ENCODE measurements at regions not wholly inside any gene's neighbourhood (a gene's known extent, or its start where the extent isn't known, plus 50 kb on each side); places are given as distances from the start of the nearest gene placed in this dataset.
"Not testable (repeated sequence)": the region's sequence is repeated elsewhere in the genome, so short reads cannot be mapped to it uniquely, and the experiment has no call there.

DNA sequence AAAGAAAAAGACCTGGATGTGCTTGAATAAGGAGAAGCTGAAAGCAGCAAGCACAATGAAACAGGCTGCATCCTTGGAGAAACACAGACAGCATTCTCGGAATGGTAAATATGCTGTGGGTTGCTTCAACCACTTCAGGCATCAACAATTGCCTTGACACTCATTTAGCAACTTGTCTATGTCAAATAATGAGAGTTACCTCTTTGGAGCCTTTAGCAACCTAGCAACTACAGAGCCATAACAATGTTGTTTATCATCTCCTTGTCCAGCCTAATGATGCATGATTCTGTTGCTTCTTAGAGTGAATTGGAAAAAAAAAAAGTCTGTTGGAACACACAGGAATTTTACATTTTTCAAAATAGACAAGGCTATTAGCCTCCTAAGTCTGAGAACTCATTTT is 410.6 kb downstream of the PIK3C3 start:
- no peak for DNase-seq (ENCODE audit: low spot score)
- Histone ChIP-seq H3K27ac (replicated peaks; ENCODE audit: low read length) (no peak overlapping the region), H3K36me3 (replicated peaks in 1 of 2; ENCODE audit: control insufficient read depth in 2 of 2, insufficient read depth in 2 of 2, low read length in 2 of 2) (no peaks in the 10 kb centered on the region)

DNA sequence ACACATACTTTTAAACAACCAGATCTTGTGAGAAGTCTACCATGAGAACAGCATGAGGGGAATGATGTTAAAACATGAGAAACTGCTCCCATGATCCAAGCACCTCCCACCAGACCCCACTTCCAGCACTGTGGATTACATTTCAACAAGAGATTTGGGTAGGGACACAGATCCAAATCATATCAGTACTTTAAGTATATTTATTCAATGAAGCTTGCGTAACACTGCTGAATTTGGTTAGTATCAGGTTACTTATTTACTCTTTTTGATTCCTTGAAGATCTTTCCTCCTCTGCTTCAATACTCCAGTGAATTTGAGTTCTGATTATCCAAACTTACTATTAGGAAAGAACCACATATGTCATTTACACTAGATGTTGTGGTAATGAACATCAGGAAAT is 418.6 kb downstream of the PIK3C3 start:
- Histone ChIP-seq H3K4me3 (ENCODE audit: low read length in 2 of 2) (no peak overlapping the region), H3K9ac (ENCODE audit: low read depth, low read length, poor library complexity) (no peak overlapping the region), H2BK15ac (ENCODE audit: low read length) (no peak overlapping the region), H2AFZ (ENCODE audit: low read length) (no peak overlapping the region), H2AK5ac (ENCODE audit: low read depth, low read length) (no peak overlapping the region), H3K18ac (ENCODE audit: low read length) (no peak overlapping the region), H3K23ac (ENCODE audit: low read depth, low read length, poor library complexity) (no peak overlapping the region), H2BK5ac (ENCODE audit: low read length) (no peak overlapping the region), H2BK12ac (ENCODE audit: low read length) (no peak overlapping the region), H3K27ac (replicated peaks; ENCODE audit: low read length) (no peak overlapping the region), H3K79me1 (ENCODE audit: low read depth, low read length) (no peaks in the 10 kb centered on the region), H3K14ac (ENCODE audit: low read length) (no peak overlapping the region), H3K4me2 (ENCODE audit: insufficient read depth, low read length, poor library complexity, severe bottlenecking) (no peak overlapping the region), H4K8ac (ENCODE audit: low read depth, low read length) (no peak overlapping the region), H3K36me3 (replicated peaks in 1 of 2; ENCODE audit: control insufficient read depth in 2 of 2, insufficient read depth in 2 of 2, low read length in 2 of 2) (no peaks in the 10 kb centered on the region), H2BK120ac (ENCODE audit: low read depth, low read length) (no peak overlapping the region), H3K4me1 (ENCODE audit: control insufficient read depth in 2 of 2, insufficient read depth in 1 of 2, low read depth in 1 of 2, low read length in 2 of 2) (no peaks in the 10 kb centered on the region), H3K27me3 (ENCODE audit: control insufficient read depth in 3 of 3, insufficient read depth in 3 of 3, low read depth in 1 of 3, low read length in 3 of 3) (no peaks in the 10 kb centered on the region), H3K4ac (ENCODE audit: low read length) (no peak overlapping the region), H3K9me3 (replicated peaks in 1 of 2; ENCODE audit: control insufficient read depth in 2 of 2, insufficient read depth in 1 of 2, low read depth in 1 of 2, low read length in 2 of 2) (no peaks in the 10 kb centered on the region), H4K91ac (ENCODE audit: low read depth, low read length, poor library complexity) (no peak overlapping the region)
- no peak for DNase-seq (ENCODE audit: low spot score)
- no CpG with 5 or more reads among the region's 1 CpG for WGBS, 2 donors (ENCODE audit: extremely low coverage in 2 of 2, insufficient read length in 2 of 2, insufficient replicate concordance in 1 of 2)

More for the DNA sequence above, 410.6 kb downstream of the PIK3C3 start:
- no peaks in the 10 kb centered on the region for H3K9me3 ChIP-seq (replicated peaks in 1 of 2; ENCODE audit: control insufficient read depth in 2 of 2, insufficient read depth in 1 of 2, low read depth in 1 of 2, low read length in 2 of 2)
- no peak overlapping the region for H2AK5ac ChIP-seq (ENCODE audit: low read depth, low read length)
- no peaks in the 10 kb centered on the region for H3K4me1 ChIP-seq (ENCODE audit: control insufficient read depth in 2 of 2, insufficient read depth in 1 of 2, low read depth in 1 of 2, low read length in 2 of 2)
- no peak overlapping the region for H3K4me2 ChIP-seq (ENCODE audit: insufficient read depth, low read length, poor library complexity, severe bottlenecking)
- H2BK12ac ChIP-seq (ENCODE audit: low read length), result no peak overlapping the region
- no peak overlapping the region for H2BK15ac ChIP-seq (ENCODE audit: low read length)
- H3K18ac ChIP-seq (ENCODE audit: low read length), result no peak overlapping the region
- H2BK120ac ChIP-seq (ENCODE audit: low read depth, low read length), result no peak overlapping the region
- no peak overlapping the region for H3K9ac ChIP-seq (ENCODE audit: low read depth, low read length, poor library complexity)
- no peak overlapping the region for H2AFZ ChIP-seq (ENCODE audit: low read length)
- no peak overlapping the region for H3K4ac ChIP-seq (ENCODE audit: low read length)
- no peaks in the 10 kb centered on the region for H3K79me1 ChIP-seq (ENCODE audit: low read depth, low read length)
- no peak overlapping the region for H4K8ac ChIP-seq (ENCODE audit: low read depth, low read length)
- H4K91ac ChIP-seq (ENCODE audit: low read depth, low read length, poor library complexity), result no peak overlapping the region
- H3K23ac ChIP-seq (ENCODE audit: low read depth, low read length, poor library complexity), result no peak overlapping the region
- no peak overlapping the region for H3K4me3 ChIP-seq (ENCODE audit: low read length in 2 of 2)
- H3K14ac ChIP-seq (ENCODE audit: low read length), result no peak overlapping the region
- H2BK5ac ChIP-seq (ENCODE audit: low read length), result no peak overlapping the region
- H3K27me3 ChIP-seq (ENCODE audit: control insufficient read depth in 3 of 3, insufficient read depth in 3 of 3, low read depth in 1 of 3, low read length in 3 of 3), result no peaks in the 10 kb centered on the region
- no CpG with 5 or more reads among the region's 1 CpG for WGBS, 2 donors (ENCODE audit: extremely low coverage in 2 of 2, insufficient read length in 2 of 2, insufficient replicate concordance in 1 of 2)

DNA sequence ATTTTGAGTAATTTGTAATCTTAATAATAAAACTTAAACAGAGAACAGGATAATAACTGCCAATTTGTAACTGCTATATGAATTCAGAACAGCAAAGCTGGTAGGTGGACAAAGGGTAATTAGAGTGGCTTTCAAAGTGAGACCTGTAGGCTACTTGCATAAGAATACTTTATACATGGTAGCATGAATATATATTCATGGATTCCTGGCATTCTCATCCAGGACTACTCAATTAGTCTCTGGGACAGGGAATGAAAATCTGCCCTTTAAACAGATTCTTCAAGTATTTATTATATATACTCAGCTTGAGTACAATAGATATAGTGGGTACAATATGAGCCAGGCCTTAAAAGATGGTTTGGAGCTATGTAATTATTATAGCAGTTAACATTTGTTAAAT is 419.9 kb downstream of the PIK3C3 start:
- Histone ChIP-seq H2AFZ (ENCODE audit: low read length) (no peak overlapping the region), H3K9ac (ENCODE audit: low read depth, low read length, poor library complexity) (no peak overlapping the region), H3K18ac (ENCODE audit: low read length) (no peak overlapping the region), H2BK15ac (ENCODE audit: low read length) (no peak overlapping the region), H4K8ac (ENCODE audit: low read depth, low read length) (no peak overlapping the region), H3K9me3 (replicated peaks in 1 of 2; ENCODE audit: control insufficient read depth in 2 of 2, insufficient read depth in 1 of 2, low read depth in 1 of 2, low read length in 2 of 2) (no peaks in the 10 kb centered on the region), H3K36me3 (replicated peaks in 1 of 2; ENCODE audit: control insufficient read depth in 2 of 2, insufficient read depth in 2 of 2, low read length in 2 of 2) (no peaks in the 10 kb centered on the region), H4K91ac (ENCODE audit: low read depth, low read length, poor library complexity) (no peak overlapping the region), H3K4me3 (ENCODE audit: low read length in 2 of 2) (no peak overlapping the region), H3K4ac (ENCODE audit: low read length) (no peak overlapping the region), H3K23ac (ENCODE audit: low read depth, low read length, poor library complexity) (no peak overlapping the region), H3K4me2 (ENCODE audit: insufficient read depth, low read length, poor library complexity, severe bottlenecking) (no peak overlapping the region), H2BK120ac (ENCODE audit: low read depth, low read length) (no peak overlapping the region), H3K27ac (replicated peaks; ENCODE audit: low read length) (no peak overlapping the region), H2BK12ac (ENCODE audit: low read length) (no peak overlapping the region), H3K79me1 (ENCODE audit: low read depth, low read length) (no peaks in the 10 kb centered on the region), H2BK5ac (ENCODE audit: low read length) (no peak overlapping the region), H3K4me1 (ENCODE audit: control insufficient read depth in 2 of 2, insufficient read depth in 1 of 2, low read depth in 1 of 2, low read length in 2 of 2) (no peaks in the 10 kb centered on the region), H3K27me3 (ENCODE audit: control insufficient read depth in 3 of 3, insufficient read depth in 3 of 3, low read depth in 1 of 3, low read length in 3 of 3) (no peaks in the 10 kb centered on the region), H2AK5ac (ENCODE audit: low read depth, low read length) (no peak overlapping the region), H3K14ac (ENCODE audit: low read length) (no peak overlapping the region)
- no peak for DNase-seq (ENCODE audit: low spot score)

DNA sequence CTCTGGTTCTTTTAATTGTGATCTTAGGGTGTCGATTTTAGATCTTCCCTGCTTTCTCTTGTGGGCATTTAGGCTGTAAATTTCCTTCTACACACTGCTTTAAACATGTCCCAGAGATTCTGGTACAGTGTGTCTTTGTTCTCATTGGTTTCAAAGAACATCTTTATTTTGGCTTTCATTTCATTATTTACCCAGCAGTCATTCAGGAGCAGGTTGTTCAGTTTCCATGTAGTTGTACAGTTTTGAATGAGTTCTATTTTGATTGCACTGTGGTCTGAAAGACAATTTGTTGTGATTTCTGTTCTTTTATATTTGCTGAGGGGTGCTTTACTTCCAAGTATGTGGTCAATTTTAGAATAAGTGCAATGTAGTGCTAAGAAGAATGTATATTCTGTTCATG is 423.8 kb downstream of the PIK3C3 start:
- not testable (repeated sequence) for H2BK15ac ChIP-seq (ENCODE audit: low read length); H2BK120ac ChIP-seq (ENCODE audit: low read depth, low read length); H2AK5ac ChIP-seq (ENCODE audit: low read depth, low read length); H2BK5ac ChIP-seq (ENCODE audit: low read length); H2AFZ ChIP-seq (ENCODE audit: low read length); H2BK12ac ChIP-seq (ENCODE audit: low read length); H3K4ac ChIP-seq (ENCODE audit: low read length); H3K23ac ChIP-seq (ENCODE audit: low read depth, low read length, poor library complexity); H3K27me3 ChIP-seq (ENCODE audit: control insufficient read depth in 3 of 3, insufficient read depth in 3 of 3, low read depth in 1 of 3, low read length in 3 of 3); H4K8ac ChIP-seq (ENCODE audit: low read depth, low read length); H3K4me1 ChIP-seq (ENCODE audit: control insufficient read depth in 2 of 2, insufficient read depth in 1 of 2, low read depth in 1 of 2, low read length in 2 of 2); H3K27ac ChIP-seq (replicated peaks; ENCODE audit: low read length); H3K14ac ChIP-seq (ENCODE audit: low read length); H4K91ac ChIP-seq (ENCODE audit: low read depth, low read length, poor library complexity); H3K9me3 ChIP-seq (replicated peaks in 1 of 2; ENCODE audit: control insufficient read depth in 2 of 2, insufficient read depth in 1 of 2, low read depth in 1 of 2, low read length in 2 of 2); H3K18ac ChIP-seq (ENCODE audit: low read length); H3K79me1 ChIP-seq (ENCODE audit: low read depth, low read length); H3K4me2 ChIP-seq (ENCODE audit: insufficient read depth, low read length, poor library complexity, severe bottlenecking); H3K4me3 ChIP-seq (ENCODE audit: low read length in 2 of 2); H3K36me3 ChIP-seq (replicated peaks in 1 of 2; ENCODE audit: control insufficient read depth in 2 of 2, insufficient read depth in 2 of 2, low read length in 2 of 2); H3K9ac ChIP-seq (ENCODE audit: low read depth, low read length, poor library complexity); DNase-seq (ENCODE audit: low spot score)
- no CpG with 5 or more reads among the region's 1 CpG for WGBS, 2 donors (ENCODE audit: extremely low coverage in 2 of 2, insufficient read length in 2 of 2, insufficient replicate concordance in 1 of 2)

Measured in neuronal stem cell (in vitro differentiated cells).